Stomach (tissue), 8 donors: ENCODE measurements at regions not wholly inside any gene's neighbourhood (a gene's known extent, or its start where the extent isn't known, plus 50 kb on each side); places are given as distances from the start of the nearest gene placed in this dataset.
A peak's percentile ranks its signal among the peaks of the same experiment; 100 is the strongest.

Experiments
- DNase-seq, 2 donors: peaks; one replicate each; pipeline versions ENCODE4 v3.0.0 to v3.0.0-alpha.2; 2013 to 2019
- H3K27ac ChIP-seq, 5 donors: fragments of 200-600 bp in 4 of 5; sonication (generic) in 4 of 5; one replicate each; pipeline ENCODE4 v1.5.1; 2013 to 2019; ENCODE audit warnings: mild to moderate bottlenecking in 1 of 5, moderate library complexity in 1 of 5
- H3K27me3 ChIP-seq, 3 donors: fragments of 200-600 bp; sonication (generic); one replicate each; pipeline ENCODE4 v1.5.1; 2017 to 2019; ENCODE audit warnings: mixed run types in 1 of 3
- H3K36me3 ChIP-seq, 4 donors: fragments of 200-600 bp; sonication (generic); 1 replicate in 3 of 4; 2 replicates in 1 of 4; pipeline ENCODE4 v1.5.1; 2016 to 2019
- H3K4me1 ChIP-seq, 4 donors: fragments of 200-600 bp; sonication (generic); one replicate each; pipeline ENCODE4 v1.5.1; 2016 to 2019
- H3K4me3 ChIP-seq, 4 donors: fragments of 200-600 bp; sonication (generic) in 3 of 4; one replicate each; pipeline ENCODE4 v1.5.1; 2016 to 2019; ENCODE audit warnings: mild to moderate bottlenecking in 1 of 4
- H3K9me3 ChIP-seq, 4 donors: fragments of 200-600 bp; sonication (generic); one replicate each; pipeline ENCODE4 v1.5.1; 2016 to 2019
- CTCF ChIP-seq, 7 experiments: fragments of 450-650 bp in 4 of 7; fragments of 200-600 bp in 3 of 7; sonication (generic) in 3 of 7; IDR thresholded peaks; one replicate each; pipeline ENCODE4 v1.5.1; 2016 to 2019; ENCODE audit warnings: antibody characterized with exemption in 7 of 7, control low read depth in 2 of 7, mild to moderate bottlenecking in 1 of 7
- EP300 ChIP-seq: sonication (generic); formaldehyde crosslinking; IDR thresholded peaks from one replicate; pipeline ENCODE4 v1.6.1; 2017; ENCODE audit warnings: antibody characterized with exemption
- POLR2A ChIP-seq, 4 donors: fragments of 450-650 bp; IDR thresholded peaks; one replicate each; pipeline ENCODE4 v1.6.1; 2016; ENCODE audit warnings: antibody characterized with exemption in 4 of 4, control low read depth in 2 of 4, mild to moderate bottlenecking in 1 of 4, moderate library complexity in 1 of 4
- POLR2AphosphoS5 ChIP-seq, 3 donors: sonication (generic); formaldehyde crosslinking; IDR thresholded peaks; one replicate each; pipeline ENCODE4 v1.6.1; 2016; ENCODE audit warnings: antibody characterized with exemption in 3 of 3
- WGBS, 5 donors: extraction: QIAGEN DNeasy Blood & Tissue Kit in 3 of 5; methylation state at CpG; one replicate each; pipeline versions ENCODE4 v1.1.5 to v1.1.7; 2013 to 2018; 5-methylcytosine and 5-hydroxymethylcytosine counted together
- intact Hi-C: fragments of 100-400 bp; cut with DNase I; formaldehyde crosslinking; loops from one replicate; pipeline ENCODE4 v1.15.1; 2023; ENCODE audit warnings: low total_unique reads
- donor health status: healthy with polysubstance abuse.
- donor health status: Bipolar disorder and iron deficiency.
- donor health status: healthy.

- Histone ChIP-seq H3K27ac (no peak overlapping the region), H3K9me3 (peaks cover 0 to 11% (median 0%) of the 10 kb centered on the region in 4 donors), H3K4me1 (no peaks in the 10 kb centered on the region), H3K4me3 (no peak overlapping the region), H3K36me3 (no peaks in the 10 kb centered on the region), H3K27me3 (no peaks in the 10 kb centered on the region)
- intact Hi-C loops: no loop called here
- TF ChIP-seq EP300 (no peak), POLR2AphosphoS5 (IDR thresholded peaks at IDR 0.05) (no peak), POLR2A (IDR thresholded peaks at IDR 0.05) (no peak), CTCF (IDR thresholded peaks at IDR 0.05) (no peak)
- no peak for DNase-seq
Observed at GRCh38 chr6:66854014-66854413, 1147.0 kb upstream of the EYS start.

GRCh38 chr6:66851930-66852329 lies 1144.9 kb upstream of the EYS start:
- H3K27ac ChIP-seq: no peak overlapping the region
- no peaks in the 10 kb centered on the region for H3K27me3 ChIP-seq
- H3K4me1 ChIP-seq: no peaks in the 10 kb centered on the region
- peaks cover 0 to 8% (median 0%) of the 10 kb centered on the region in 4 donors for H3K9me3 ChIP-seq
- TF ChIP-seq POLR2AphosphoS5 (IDR thresholded peaks at IDR 0.05) (no peak), CTCF (IDR thresholded peaks at IDR 0.05) (no peak), EP300 (no peak), POLR2A (IDR thresholded peaks at IDR 0.05) (no peak)
- intact Hi-C loops: no loop called here
- WGBS, 5 donors: 51 to 70% (median 59%) methylated on average over 3 of the region's 3 CpGs
- peak in 1 of 2 donors; percentile 18 for DNase-seq
- H3K4me3 ChIP-seq: no peak overlapping the region
- H3K36me3 ChIP-seq: no peaks in the 10 kb centered on the region

- intact Hi-C loops: no loop called here
- TF ChIP-seq EP300 (no peak), POLR2AphosphoS5 (IDR thresholded peaks at IDR 0.05) (no peak), POLR2A (IDR thresholded peaks at IDR 0.05) (no peak), CTCF (IDR thresholded peaks at IDR 0.05) (no peak)
- Histone ChIP-seq H3K4me1 (no peaks in the 10 kb centered on the region), H3K4me3 (no peak overlapping the region), H3K9me3 (peaks cover 0 to 5% (median 0%) of the 10 kb centered on the region in 4 donors), H3K27me3 (no peaks in the 10 kb centered on the region), H3K36me3 (no peaks in the 10 kb centered on the region), H3K27ac (no peak overlapping the region)
- DNase-seq: no peak
Observed at GRCh38 chr6:66849843-66850242, 1142.8 kb upstream of the EYS start.

- H3K27me3 ChIP-seq: no peaks in the 10 kb centered on the region
- no peak overlapping the region for H3K4me3 ChIP-seq
- H3K27ac ChIP-seq: no peak overlapping the region
- intact Hi-C loops: no loop called here
- no peak for DNase-seq
- no peaks in the 10 kb centered on the region for H3K36me3 ChIP-seq
- TF ChIP-seq CTCF (IDR thresholded peaks at IDR 0.05) (no peak), POLR2AphosphoS5 (IDR thresholded peaks at IDR 0.05) (no peak), POLR2A (IDR thresholded peaks at IDR 0.05) (no peak), EP300 (no peak)
- WGBS, 5 donors: 20 to 57% (median 46%) methylated on average over 3 of the region's 3 CpGs
- H3K9me3 ChIP-seq: no peaks in the 10 kb centered on the region
- H3K4me1 ChIP-seq: no peaks in the 10 kb centered on the region
Observed at GRCh38 chr6:66848244-66848953, 1141.4 kb upstream of the EYS start.
